K562 (cell line): ENCODE measurements at regions not wholly inside any gene's neighbourhood (a gene's known extent, or its start where the extent isn't known, plus 50 kb on each side); places are given as distances from the start of the nearest gene placed in this dataset.

Experiments used
- ATAC-seq: fragments of 200-7000 bp; cut with Tn5 transposase; 3 replicates; pipeline ENCODE4 v1.9.1; 2020; ENCODE audit warnings: moderate library complexity
- BruUV-seq: library from RNA; stranded (reverse); fragments of 400-500 nt; replicated peaks from 2 replicates; lab custom pipeline; 2021; lab: Mats Ljungman, UMichigan
- CTCF ChIA-PET: fragments of 300-600 bp; formaldehyde crosslinking; extraction: SDS; loops from one replicate; lab custom pipeline; 2021; ENCODE audit warnings: low intra/inter-chr PET ratio; lab: Yijun Ruan, JAX
- POLR2A ChIA-PET: fragments of 300-600, 350-650 bp; sonication (Branson Sonifier 250); formaldehyde crosslinking; extraction: SDS; loops from one replicate; lab custom pipeline; 2021; ENCODE audit warnings: antibody characterized with exemption, inconsistent platforms; lab: Yijun Ruan, JAX
- DNase-seq, 4 experiments: peaks; one replicate each; pipeline versions ENCODE4 v3.0.0 to v3.0.0-alpha.2; 2011 to 2018; ENCODE audit warnings: low spot score in 3 of 4, mixed read lengths in 3 of 4; ENCODE audit errors: extremely low read depth in 1 of 4
- FAIRE-seq: peaks from 2 replicates; lab custom pipeline; 2011; peaks lifted over from hg19 to GRCh38; lab: Jason Lieb, UNC
- H2AFZ ChIP-seq: 2 replicates; pipeline ENCODE4 v1.6.0; 2011; ENCODE audit warnings: low read depth, low read length, control low read depth, inconsistent platforms
- H3K27ac ChIP-seq: fragments of 200-600 bp; 3 replicates; pipeline ENCODE4 v1.8.0; 2011; ENCODE audit warnings: low read depth, mild to moderate bottlenecking, control low read depth, inconsistent platforms, low read length, moderate library complexity, mixed read lengths; ENCODE audit errors: extremely low read depth
- H3K27me3 ChIP-seq, 2 experiments: fragments of 300-600 bp in 1 of 2; 2 replicates in 1 of 2; 3 replicates in 1 of 2; pipeline versions ENCODE4 v1.6.0 to v1.8.0; 2011; ENCODE audit warnings: inconsistent platforms in 2 of 2, low read length in 2 of 2, mild to moderate bottlenecking in 1 of 2, mixed read lengths in 1 of 2, moderate library complexity in 1 of 2; ENCODE audit not compliant: control insufficient read depth in 2 of 2, insufficient read depth in 2 of 2
- H3K36me3 ChIP-seq: fragments of 300-600 bp; 3 replicates; pipeline ENCODE4 v1.8.0; 2011; ENCODE audit warnings: mild to moderate bottlenecking, low read length, inconsistent platforms; ENCODE audit not compliant: control insufficient read depth, insufficient read depth
- H3K4me1 ChIP-seq, 2 experiments: fragments of 200-600 bp in 1 of 2; replicated peaks in 1 of 2; 2 replicates in 1 of 2; 3 replicates in 1 of 2; pipeline versions ENCODE4 v1.5.1 to v1.8.0; 2011; ENCODE audit warnings: inconsistent platforms in 2 of 2, low read length in 2 of 2, mild to moderate bottlenecking in 1 of 2, mixed read lengths in 1 of 2, moderate library complexity in 1 of 2; ENCODE audit not compliant: control insufficient read depth in 2 of 2, insufficient read depth in 2 of 2
- H3K4me2 ChIP-seq: 2 replicates; pipeline ENCODE4 v1.6.1; 2011; ENCODE audit warnings: low read length, control low read depth, inconsistent platforms, mixed read lengths; ENCODE audit not compliant: insufficient read depth
- H3K4me3 ChIP-seq: fragments of 200-600 bp; sonication (generic), shearing (Covaris generic); 2 replicates; pipeline ENCODE4 v1.5.1; 2016; ENCODE audit warnings: control low read depth, inconsistent platforms
- H3K79me2 ChIP-seq: fragments of 200-600 bp; 3 replicates; pipeline ENCODE4 v1.8.0; 2011; ENCODE audit warnings: low read length, inconsistent platforms; ENCODE audit not compliant: control insufficient read depth, insufficient read depth
- H3K9ac ChIP-seq, 2 experiments: 2 replicates each; pipeline versions ENCODE4 v1.6.0 to v1.6.1; 2011; ENCODE audit warnings: low read depth in 2 of 2, low read length in 2 of 2, control low read depth in 1 of 2, inconsistent platforms in 1 of 2, mild to moderate bottlenecking in 1 of 2, mixed read lengths in 1 of 2; ENCODE audit not compliant: insufficient read depth in 1 of 2
- H3K9me1 ChIP-seq: one replicate; pipeline ENCODE4 v1.6.0; 2011; ENCODE audit warnings: inconsistent platforms, mild to moderate bottlenecking, low read length, moderate library complexity; ENCODE audit not compliant: control insufficient read depth, insufficient read depth
- H3K9me3 ChIP-seq: replicated peaks from 2 replicates; pipeline ENCODE4 v1.5.1; 2011; ENCODE audit warnings: low read depth, low read length, inconsistent platforms; ENCODE audit not compliant: control insufficient read depth, insufficient read depth
- H4K20me1 ChIP-seq: replicated peaks from 2 replicates; pipeline ENCODE4 v1.6.1; 2011; ENCODE audit warnings: low read length, inconsistent platforms, mixed read lengths; ENCODE audit not compliant: control insufficient read depth, insufficient read depth
- FUS ChIP-seq: fragments of 200-400 bp; formaldehyde crosslinking; optimal IDR thresholded peaks from 2 replicates; pipeline ENCODE3; 2017; ENCODE audit warnings: low read depth, low read length
- HDAC6 ChIP-seq: IDR thresholded peaks from 2 replicates; pipeline ENCODE4 v1.6.1; 2012; ENCODE audit warnings: low read depth, mild to moderate bottlenecking, control low read depth, inconsistent platforms, low read length, moderate library complexity
- MGA ChIP-seq: fragments of 450-650 bp; IDR thresholded peaks from 2 replicates; pipeline ENCODE4 v1.6.1; 2016; ENCODE audit warnings: mild to moderate bottlenecking, moderate library complexity
- ZNF354B ChIP-seq: fragments of 250-450 bp; sonication (Bioruptor Pico); IDR thresholded peaks from 2 replicates; pipeline ENCODE4 v1.4.0; 2020
- WGBS: fragments of 100-300 bp; shearing (Covaris generic); methylation state at CpG from one replicate; pipeline ENCODE4 v1.1.6; 2016; ENCODE audit warnings: low coverage, mixed read lengths; ENCODE audit not compliant: insufficient coverage; ENCODE audit errors: missing lambda C conversion rate; 5-methylcytosine and 5-hydroxymethylcytosine counted together
- in situ Hi-C: fragments of 300-500 bp; cut with MboI; formaldehyde crosslinking; loops from 4 replicates; pipeline ENCODE4 v1.15.0; 2018; ENCODE audit warnings: inconsistent platforms, mixed read lengths
- intact Hi-C: fragments of 100-400 bp; cut with micrococcal nuclease; formaldehyde crosslinking; loops from 2 replicates; pipeline ENCODE4 v1.14.2; 2022

DNA sequence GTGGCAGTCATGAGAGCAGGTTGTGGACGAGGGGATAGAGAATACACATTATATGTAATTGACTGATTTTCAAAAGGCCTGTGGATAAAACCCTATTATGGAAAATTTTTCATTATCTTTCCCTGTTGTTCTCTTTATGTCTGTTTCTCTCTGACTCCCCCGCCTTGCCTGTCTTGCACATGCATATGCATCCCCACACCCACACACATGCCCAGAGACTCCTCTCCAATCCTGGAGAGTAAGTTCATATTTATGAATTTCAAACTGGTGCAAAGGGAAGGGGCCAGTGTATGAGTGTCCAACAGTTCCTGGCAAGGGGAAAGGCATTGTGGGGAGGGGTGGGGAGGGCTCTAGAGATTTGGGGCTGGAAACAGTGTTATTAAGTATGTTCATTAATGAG is 60.8 kb upstream of the ARHGAP36 start:
- no peak for ATAC-seq
- H3K9ac ChIP-seq: no peak overlapping the region
- peaks cover 0 to 7% of the 10 kb centered on the region in 2 experiments; a peak in 2 of 5 replicates for H3K4me1 ChIP-seq
- BruUV-seq: no TSS peak
- no peaks in the 10 kb centered on the region for H3K9me1 ChIP-seq
- in situ Hi-C loops (no loop called here), intact Hi-C loops (no loop called here)
- no peak overlapping the region for H2AFZ ChIP-seq
- H3K27ac ChIP-seq: no peak overlapping the region
- WGBS: 13% methylated on average over 2 of the region's 2 CpGs
- FAIRE-seq: no peak
- DNase-seq: no peak
- 0 out of 5 replicates have a peak, but pooled peaks cover 0 to 4% of the 10 kb centered on the region in 2 experiments for H3K27me3 ChIP-seq
- H3K79me2 ChIP-seq: no peaks in the 10 kb centered on the region
- H3K9me3 ChIP-seq: no peaks in the 10 kb centered on the region
- CTCF ChIA-PET: no interaction called here
- H4K20me1 ChIP-seq: no peaks in the 10 kb centered on the region
- no peak overlapping the region for H3K4me2 ChIP-seq
- POLR2A ChIA-PET: no interaction called here
- TF ChIP-seq ZNF354B (CRISPR knock-in tag) (no peak), HDAC6 (no peak)
- no peaks in the 10 kb centered on the region for H3K36me3 ChIP-seq
- no peak overlapping the region for H3K4me3 ChIP-seq

GRCh38 chrX:130999360-130999759 is 58.8 kb upstream of the ARHGAP36 start:
- in situ Hi-C loops (no loop called here), intact Hi-C loops (no loop called here)
- H3K9me1 ChIP-seq: no peaks in the 10 kb centered on the region
- DNase-seq (no peak), ATAC-seq (no peak), FAIRE-seq (no peak)
- H3K9me3 ChIP-seq: no peaks in the 10 kb centered on the region
- no peaks in the 10 kb centered on the region for H3K79me2 ChIP-seq
- H4K20me1 ChIP-seq: no peaks in the 10 kb centered on the region
- peaks cover 0 to 7% of the 10 kb centered on the region in 2 experiments; a peak in 2 of 5 replicates for H3K4me1 ChIP-seq
- no peak overlapping the region for H3K4me3 ChIP-seq
- H3K27ac ChIP-seq: no peak overlapping the region
- H3K36me3 ChIP-seq: no peaks in the 10 kb centered on the region
- BruUV-seq: no TSS peak
- no peak overlapping the region for H3K9ac ChIP-seq
- H3K27me3 ChIP-seq: 0 out of 5 replicates have a peak, but pooled peaks cover 0 to 4% of the 10 kb centered on the region in 2 experiments
- 0% methylated on average over 1 of the region's 1 CpG for WGBS
- ChIA-PET CTCF (no interaction called here), POLR2A (no interaction called here)
- H2AFZ ChIP-seq: no peak overlapping the region
- H3K4me2 ChIP-seq: no peak overlapping the region
- no peak for TF ChIP-seq FUS
- no peak for TF ChIP-seq MGA
